HG03520 (cell line): ENCODE measurements at regions not wholly inside any gene's neighbourhood (a gene's known extent, or its start where the extent isn't known, plus 50 kb on each side); places are given as distances from the start of the nearest gene placed in this dataset.

Source experiments
- ATAC-seq: cut with Tn5 transposase; IDR thresholded peaks from one replicate; pipeline ENCODE4 v1.9.1; 2021; ENCODE audit warnings: mild to moderate bottlenecking, moderate library complexity; ENCODE audit not compliant: unreplicated experiment

DNA sequence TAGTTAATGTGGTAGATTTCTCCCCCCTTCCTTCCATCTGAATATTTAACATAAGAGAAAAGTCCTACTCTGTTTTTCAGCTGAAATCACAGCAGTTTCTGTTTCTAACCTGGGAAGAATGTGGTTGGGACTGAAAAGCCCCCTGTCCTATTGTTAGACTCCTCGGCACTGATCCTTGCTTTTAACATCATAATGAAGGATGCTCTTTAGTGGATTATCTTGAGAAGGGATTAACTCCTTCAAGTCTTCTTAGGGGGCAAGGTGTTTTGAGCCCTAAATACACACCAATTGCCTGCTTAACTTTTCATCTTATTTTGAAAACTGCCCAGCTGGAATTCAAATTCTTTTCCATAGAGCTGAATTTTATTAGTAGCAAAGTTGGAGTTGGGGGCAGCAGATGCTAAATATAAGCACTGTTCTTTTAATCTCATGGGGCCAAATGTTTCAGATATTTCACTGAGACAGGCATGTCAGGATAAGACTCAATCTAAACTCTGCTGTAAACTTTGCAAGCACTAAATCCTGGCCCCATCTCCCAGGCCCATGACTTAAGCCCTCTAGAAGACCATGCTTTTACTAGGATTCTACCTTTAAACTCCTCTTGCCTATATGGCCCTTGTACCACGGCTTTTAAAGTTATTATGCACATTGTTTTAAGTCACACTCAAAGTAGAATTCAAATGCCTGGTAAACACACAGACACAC, 243.2 kb upstream of the NR2F2 start:
- ATAC-seq, result no peak

GRCh38 chr15:96088650-96089049, 241.8 kb upstream of the NR2F2 start:
- ATAC-seq, result no peak

DNA sequence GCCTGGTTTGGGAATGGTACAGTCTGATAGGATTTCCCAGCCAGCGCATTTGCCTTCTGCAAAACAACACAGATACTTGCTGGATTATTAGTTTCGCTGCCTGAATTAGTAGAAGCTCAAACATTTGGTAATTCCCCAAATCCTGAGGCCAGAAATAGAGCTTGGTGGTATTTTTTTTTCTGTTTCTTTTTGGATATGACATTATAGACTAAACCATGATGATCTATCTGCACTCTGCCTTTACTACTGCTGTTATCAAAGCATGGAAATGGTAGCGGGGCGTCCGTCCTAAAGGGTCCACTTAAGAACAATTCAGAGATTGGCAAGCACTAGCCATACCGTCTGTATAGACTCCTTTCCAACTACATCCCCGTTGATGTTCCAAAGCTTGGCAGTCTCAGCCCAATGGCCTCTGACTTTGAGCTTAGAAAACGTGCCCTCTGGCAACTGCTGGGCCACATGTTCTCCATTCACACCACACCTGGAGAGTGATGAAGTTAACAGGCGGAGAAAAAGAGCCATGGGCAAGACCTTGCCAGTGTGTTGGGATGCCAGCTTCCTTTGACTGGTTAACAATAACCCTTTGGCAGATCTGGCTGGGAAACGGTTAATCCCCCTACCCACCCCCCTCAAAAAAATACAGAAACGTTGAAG, 241.0 kb upstream of the NR2F2 start:
- ATAC-seq, result no peak

- ATAC-seq, result no peak
Measured at GRCh38 chr15:96092186-96092585, 238.3 kb upstream of the NR2F2 start.

DNA sequence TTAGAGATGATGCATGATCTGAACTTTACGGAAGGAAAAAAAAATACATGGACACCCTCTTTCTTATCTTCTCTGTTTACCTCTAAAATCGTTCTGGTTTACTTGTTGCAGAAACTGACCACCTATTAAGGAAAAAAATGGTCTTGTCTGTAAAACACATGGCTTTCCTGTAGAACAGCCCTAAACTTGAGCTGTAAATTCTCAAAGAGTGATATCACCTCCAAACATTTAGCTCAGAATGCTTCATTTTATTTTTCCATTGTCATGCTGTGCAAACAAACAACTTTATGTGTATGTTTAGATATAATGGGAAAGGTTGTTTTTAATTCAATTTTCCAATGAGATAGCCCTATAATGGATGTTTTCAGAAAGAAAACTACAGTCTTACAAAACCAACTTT, 237.4 kb upstream of the NR2F2 start:
- no peak for ATAC-seq

DNA sequence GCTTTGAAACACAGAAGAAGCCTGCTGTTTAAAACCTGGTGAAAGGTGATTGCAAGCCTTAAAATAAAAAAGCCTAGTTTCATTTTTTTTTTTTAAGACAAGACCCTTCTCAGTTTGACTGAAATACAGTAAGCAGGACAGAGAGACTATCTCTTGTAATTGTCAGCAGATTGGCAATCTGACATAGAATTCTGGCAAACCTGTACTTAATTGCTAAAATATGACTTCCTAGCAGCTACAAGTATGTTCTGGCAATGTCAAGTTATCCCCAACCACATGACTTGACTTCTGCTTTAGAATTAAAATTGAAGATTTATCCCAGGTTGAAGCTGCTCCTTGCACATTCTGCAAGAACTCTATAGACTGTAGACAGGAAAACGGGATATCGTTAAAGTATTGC, 232.8 kb upstream of the NR2F2 start:
- ATAC-seq, result no peak

DNA sequence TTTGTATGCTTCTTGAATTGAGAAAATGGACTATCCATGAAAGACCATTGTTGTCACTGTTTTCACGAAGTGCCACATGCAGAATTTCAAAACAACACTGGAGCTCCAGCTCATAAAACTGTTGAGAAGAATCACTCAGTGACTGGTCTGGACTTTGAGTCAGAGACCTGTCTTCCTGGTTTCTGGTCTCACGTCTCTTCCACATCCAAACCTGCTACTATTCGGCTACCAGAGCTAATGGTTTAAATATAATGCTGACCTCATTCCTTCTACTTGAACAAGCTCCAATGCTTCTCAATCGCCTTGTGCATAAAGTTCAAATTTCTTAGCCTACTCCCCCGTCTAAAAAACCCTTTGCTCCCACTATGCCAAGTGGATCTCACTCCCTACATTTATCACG, 227.9 kb upstream of the NR2F2 start:
- ATAC-seq, result no peak

- no peak for ATAC-seq
Measured at GRCh38 chr15:96106181-96106580, 224.3 kb upstream of the NR2F2 start.

DNA sequence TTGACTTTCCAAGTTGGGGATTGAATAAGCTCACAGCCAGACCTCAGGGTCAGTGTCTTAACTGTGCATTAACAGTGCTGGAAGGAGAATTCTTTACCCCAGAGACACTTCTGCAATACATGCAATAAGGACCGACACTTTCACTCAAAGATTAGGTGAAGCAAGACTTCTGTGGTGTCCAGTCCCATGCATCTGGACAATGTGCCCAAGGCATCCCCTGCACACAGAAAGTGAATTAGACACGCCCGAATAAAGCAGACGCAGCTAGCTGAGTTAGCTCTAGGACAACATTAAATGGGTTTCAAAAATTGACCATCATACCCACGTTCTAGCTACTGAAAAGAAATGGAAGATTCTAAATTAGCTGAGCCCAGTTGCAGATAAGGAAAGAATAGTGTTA, 223.9 kb upstream of the NR2F2 start:
- no peak for ATAC-seq

DNA sequence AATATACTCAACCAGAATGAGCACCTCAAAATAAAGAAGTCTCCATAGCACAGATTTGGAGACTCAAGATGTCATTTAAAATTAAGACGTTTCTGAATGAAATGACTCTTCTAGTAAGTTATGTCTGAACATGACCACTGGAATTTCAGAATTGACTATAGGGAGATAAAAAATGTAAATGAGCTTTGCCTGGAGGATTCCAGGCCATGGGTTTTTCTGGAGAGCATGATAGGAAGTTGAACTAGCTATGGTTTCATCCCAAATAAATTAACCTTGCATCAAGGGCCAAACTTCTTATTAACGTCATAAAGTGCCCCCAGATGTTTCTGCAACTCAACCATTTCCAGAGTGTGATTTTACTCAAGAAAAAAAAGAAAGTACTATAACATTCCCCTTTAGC, 222.6 kb upstream of the NR2F2 start:
- no peak for ATAC-seq

GRCh38 chr15:96108405-96108804, 222.1 kb upstream of the NR2F2 start:
- no peak for ATAC-seq

DNA sequence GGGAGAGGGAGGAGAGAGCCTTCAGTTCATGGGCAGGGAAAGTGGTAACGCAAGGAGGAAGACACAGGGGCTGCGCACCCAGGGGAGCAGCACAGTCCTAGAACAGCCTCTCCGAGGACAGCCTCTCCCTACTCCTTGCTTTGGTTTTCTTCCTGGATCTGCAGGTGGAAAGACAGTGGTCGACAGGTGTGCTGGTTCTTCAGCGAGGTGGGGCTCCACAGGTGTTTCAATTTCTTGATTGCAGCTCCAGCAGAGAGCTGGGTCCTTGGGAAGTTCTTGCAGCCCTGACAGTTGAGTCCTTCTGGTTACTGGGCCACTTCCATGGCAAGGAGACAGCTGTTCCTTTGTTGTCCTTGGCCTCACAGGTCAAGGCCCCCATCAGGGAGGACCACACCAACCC, 220.7 kb upstream of the NR2F2 start:
- ATAC-seq, result no peak

- ATAC-seq, result no peak
Measured at GRCh38 chr15:96112018-96112417, 218.5 kb upstream of the NR2F2 start.

DNA sequence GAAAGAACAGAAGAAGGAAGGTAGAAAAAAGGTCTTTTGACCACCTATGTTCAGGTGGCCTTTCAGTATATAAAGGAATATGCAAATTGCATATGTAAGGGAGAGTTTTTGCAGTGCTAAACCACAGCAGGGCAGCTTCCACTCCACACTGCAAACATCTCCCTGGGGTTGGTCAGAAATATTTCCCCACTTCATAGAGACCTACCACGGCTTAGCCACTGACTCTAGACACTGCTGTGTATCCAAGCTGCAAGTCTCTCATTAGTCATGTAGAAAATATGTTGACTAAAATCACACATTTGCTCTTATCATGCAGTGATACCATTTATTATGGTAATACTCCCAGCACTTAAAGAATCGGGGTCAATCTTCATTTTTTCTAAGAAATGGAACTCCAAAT, 214.9 kb upstream of the NR2F2 start:
- ATAC-seq, result no peak

- no peak for ATAC-seq
Measured at GRCh38 chr15:96117270-96117669, 213.2 kb upstream of the NR2F2 start.

- no peak for ATAC-seq
Measured at GRCh38 chr15:96119734-96120133, 210.8 kb upstream of the NR2F2 start.

DNA sequence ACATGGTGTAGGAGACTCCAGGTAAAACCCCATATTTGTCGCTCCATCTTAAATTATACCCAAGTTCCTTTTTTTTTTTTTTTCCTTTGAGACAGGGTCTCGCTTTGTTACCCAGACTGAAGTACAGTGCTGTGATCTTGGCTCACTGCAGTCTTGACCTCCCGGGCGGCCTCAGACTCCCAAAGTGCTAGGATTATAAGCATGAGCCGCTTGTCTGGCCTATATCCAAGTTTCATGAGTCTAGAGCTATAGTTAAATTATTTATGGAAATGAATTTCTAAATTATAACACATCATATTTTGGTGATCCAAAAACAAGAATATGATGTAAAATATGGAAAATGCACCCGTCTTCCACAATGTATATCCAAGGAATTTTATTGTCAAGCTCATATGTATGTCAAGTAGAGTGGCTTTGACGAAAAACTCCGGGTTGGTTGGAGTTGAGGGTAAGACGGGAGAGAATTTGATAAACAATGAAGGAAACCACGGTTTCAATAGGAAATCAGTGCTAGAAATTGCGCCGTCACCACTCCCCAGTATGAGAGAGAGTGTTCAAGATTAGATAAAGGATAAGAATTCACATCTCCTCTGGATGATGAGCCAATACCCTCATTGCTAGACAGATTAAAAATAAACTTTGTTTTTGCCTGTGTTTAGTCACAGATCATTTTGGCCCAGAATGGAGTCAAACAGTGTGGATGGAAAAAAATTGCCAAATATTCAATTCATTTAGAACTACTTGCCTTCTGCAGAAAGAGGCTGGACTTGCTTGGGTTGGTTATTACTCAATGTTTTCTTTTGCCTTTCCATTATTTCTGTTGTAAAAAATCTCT, 209.2 kb upstream of the NR2F2 start:
- no peak for ATAC-seq

DNA sequence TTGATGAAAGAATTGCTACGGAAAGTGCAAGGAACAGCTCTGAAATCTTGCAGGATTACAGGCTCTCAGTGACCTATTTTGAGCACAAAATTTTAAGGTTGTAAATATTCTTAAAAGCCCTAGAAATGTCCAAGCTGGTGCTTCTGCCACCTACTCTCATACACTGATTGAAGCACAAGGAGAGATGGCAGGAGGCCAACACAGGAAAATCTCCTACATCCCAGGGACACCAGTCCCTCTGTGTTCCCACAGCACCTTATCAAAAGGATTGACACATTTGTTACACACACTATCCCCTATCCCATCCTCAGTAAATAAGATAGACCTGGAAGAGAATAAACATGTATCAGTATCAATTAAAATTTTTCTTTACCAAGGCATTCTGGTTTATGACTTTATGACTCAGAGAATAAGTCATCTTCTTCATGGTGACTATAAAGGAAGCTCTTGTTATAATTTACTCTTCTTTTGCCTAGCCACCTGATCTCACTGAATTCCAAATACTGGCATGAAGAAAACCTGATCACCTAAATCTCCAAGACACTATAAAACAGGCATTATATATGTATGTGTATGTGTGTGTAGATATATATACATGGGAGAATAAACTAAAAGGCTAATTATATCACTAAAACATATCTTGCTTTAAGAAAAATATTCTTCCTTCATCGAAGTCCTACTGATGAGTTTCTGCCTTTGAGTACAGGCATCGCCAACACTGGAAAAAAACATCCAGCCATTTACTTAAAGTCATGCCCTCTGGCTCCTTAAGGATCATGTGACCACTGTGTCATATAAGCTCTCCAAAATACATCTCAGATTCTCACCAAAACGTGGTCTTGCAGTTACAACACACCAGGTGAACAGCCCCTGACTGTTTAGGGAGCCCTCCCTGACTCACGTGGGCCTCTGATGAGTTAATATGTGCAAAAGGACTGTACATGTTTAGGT, 208.1 kb upstream of the NR2F2 start:
- ATAC-seq, result no peak

DNA sequence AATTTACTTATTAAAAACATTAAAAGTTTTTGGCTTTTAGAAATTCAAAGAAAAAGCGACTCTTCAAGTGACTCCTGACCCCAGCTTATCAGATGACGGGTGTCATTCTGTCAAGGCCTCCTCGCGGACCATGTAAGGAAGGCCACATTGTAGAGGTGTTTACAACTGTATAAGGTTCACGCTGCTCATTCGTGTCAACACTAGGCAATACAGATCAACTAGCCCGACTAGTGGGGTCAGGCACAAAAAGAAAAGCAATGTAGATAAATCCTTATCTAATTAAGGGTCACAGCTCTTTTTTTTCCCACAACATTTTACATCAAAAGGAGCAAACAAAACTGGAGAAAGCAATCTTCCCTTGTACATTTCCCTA, 207.5 kb upstream of the NR2F2 start:
- no peak for ATAC-seq

DNA sequence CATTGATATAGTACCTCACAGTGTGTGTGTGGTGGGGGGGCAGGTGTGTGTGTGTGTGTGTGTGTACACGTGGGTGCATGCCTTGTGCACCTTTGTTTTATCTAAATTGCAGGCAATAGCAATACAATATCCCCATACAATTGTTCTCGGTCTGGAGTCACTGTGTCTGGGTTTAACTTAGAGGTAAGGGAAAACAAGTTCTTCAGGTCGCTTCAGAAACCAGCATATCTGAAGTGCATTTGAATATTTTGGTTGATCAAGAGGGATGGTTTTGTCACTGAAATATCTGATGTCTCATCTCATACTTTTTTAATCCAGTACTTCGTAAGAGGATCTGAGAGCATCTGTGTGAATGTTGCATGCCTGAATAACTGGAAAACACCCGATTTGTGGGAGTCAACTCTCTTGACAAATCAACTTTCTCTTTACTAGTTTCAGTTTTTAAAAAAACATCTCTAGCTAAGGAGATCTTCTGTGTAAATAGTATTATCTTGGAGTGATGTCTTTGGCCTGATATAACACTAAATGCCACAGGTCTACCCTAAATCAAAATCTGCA, 206.8 kb upstream of the NR2F2 start:
- ATAC-seq, result no peak

- ATAC-seq, result no peak
Measured at GRCh38 chr15:96124436-96124835, 206.1 kb upstream of the NR2F2 start.
